H9 (cell line): ENCODE measurements at regions not wholly inside any gene's neighbourhood (a gene's known extent, or its start where the extent isn't known, plus 50 kb on each side); places are given as distances from the start of the nearest gene placed in this dataset.

Experiments
- DNase-seq: peaks from one replicate; pipeline ENCODE4 v3.0.0-alpha.2; 2017
- H2AFZ ChIP-seq: one replicate; pipeline ENCODE4 v1.6.1; 2013; ENCODE audit warnings: mild to moderate bottlenecking, low read length, control low read depth, moderate library complexity
- H2AK5ac ChIP-seq: 2 replicates; pipeline ENCODE4 v1.6.1; 2013; ENCODE audit warnings: low read length, control low read depth, mixed read lengths; ENCODE audit not compliant: insufficient read length
- H2BK120ac ChIP-seq: one replicate; pipeline ENCODE4 v1.6.1; 2013; ENCODE audit warnings: low read depth, mild to moderate bottlenecking, low read length, control low read depth, inconsistent platforms; ENCODE audit not compliant: poor library complexity, severe bottlenecking
- H2BK12ac ChIP-seq: 2 replicates; pipeline ENCODE4 v1.6.1; 2013; ENCODE audit warnings: low read length, control low read depth, mixed read lengths, low read depth; ENCODE audit not compliant: insufficient read length
- H2BK15ac ChIP-seq: 2 replicates; pipeline ENCODE4 v1.6.1; 2013; ENCODE audit warnings: low read depth, low read length, control low read depth
- H2BK20ac ChIP-seq: one replicate; pipeline ENCODE4 v1.6.1; 2013; ENCODE audit warnings: low read depth, mild to moderate bottlenecking, low read length, control low read depth, inconsistent platforms; ENCODE audit not compliant: poor library complexity, severe bottlenecking
- H2BK5ac ChIP-seq: 2 replicates; pipeline ENCODE4 v1.6.1; 2013; ENCODE audit warnings: low read length, control low read depth, mixed read lengths; ENCODE audit not compliant: insufficient read length
- H3K14ac ChIP-seq: 2 replicates; pipeline ENCODE4 v1.6.1; 2013; ENCODE audit warnings: low read length, control low read depth; ENCODE audit not compliant: insufficient read depth
- H3K18ac ChIP-seq: 2 replicates; pipeline ENCODE4 v1.6.1; 2013; ENCODE audit warnings: low read depth, mild to moderate bottlenecking, mixed read lengths, low read length, control low read depth; ENCODE audit not compliant: insufficient read length
- H3K23ac ChIP-seq: 2 replicates; pipeline ENCODE4 v1.6.1; 2013; ENCODE audit warnings: low read length, control low read depth, mixed read lengths, low read depth; ENCODE audit not compliant: insufficient read length
- H3K23me2 ChIP-seq: 2 replicates; pipeline ENCODE4 v1.6.1; 2013; ENCODE audit warnings: low read depth, mild to moderate bottlenecking, mixed read lengths, low read length, control low read depth; ENCODE audit not compliant: insufficient read length, poor library complexity, severe bottlenecking
- H3K27ac ChIP-seq: 2 replicates; pipeline ENCODE4 v1.5.1; 2013; ENCODE audit warnings: low read length, control low read depth, mixed read lengths, low read depth; ENCODE audit not compliant: insufficient read length
- H3K27me3 ChIP-seq: 2 replicates; pipeline ENCODE4 v1.6.1; 2013; ENCODE audit warnings: low read length, control low read depth, inconsistent platforms; ENCODE audit not compliant: insufficient read depth
- H3K4ac ChIP-seq: 2 replicates; pipeline ENCODE4 v1.6.1; 2013; ENCODE audit warnings: low read depth, mild to moderate bottlenecking, control low read depth, inconsistent platforms, low read length, moderate library complexity
- H3K4me1 ChIP-seq: 2 replicates; pipeline ENCODE4 v1.6.1; 2013; ENCODE audit warnings: low read length, control low read depth, inconsistent platforms; ENCODE audit not compliant: insufficient read depth
- H3K4me2 ChIP-seq: 2 replicates; pipeline ENCODE4 v1.6.1; 2013; ENCODE audit warnings: low read length, control low read depth, mixed read lengths; ENCODE audit not compliant: insufficient read length, insufficient read depth
- H3K56ac ChIP-seq: 2 replicates; pipeline ENCODE4 v1.6.1; 2013; ENCODE audit warnings: low read depth, mild to moderate bottlenecking, mixed read lengths, low read length, control low read depth; ENCODE audit not compliant: insufficient read length
- H3K79me1 ChIP-seq: 2 replicates; pipeline ENCODE4 v1.6.1; 2013; ENCODE audit warnings: low read depth, mild to moderate bottlenecking, moderate library complexity, low read length, control low read depth, inconsistent platforms; ENCODE audit not compliant: insufficient read depth, poor library complexity, severe bottlenecking
- H3K79me2 ChIP-seq: 2 replicates; pipeline ENCODE4 v1.6.1; 2013; ENCODE audit warnings: low read length, control low read depth, inconsistent platforms; ENCODE audit not compliant: insufficient read depth
- H3K9ac ChIP-seq: 2 replicates; pipeline ENCODE4 v1.6.1; 2013; ENCODE audit warnings: low read length, control low read depth, mixed read lengths; ENCODE audit not compliant: insufficient read length; ENCODE audit errors: extremely low read depth
- H3K9me3 ChIP-seq: one replicate; pipeline ENCODE4 v1.6.1; 2013; ENCODE audit warnings: low read depth, low read length, inconsistent platforms; ENCODE audit not compliant: control insufficient read depth
- H3T11ph ChIP-seq: one replicate; pipeline ENCODE4 v1.6.1; 2013; ENCODE audit warnings: mild to moderate bottlenecking, low read length, control low read depth, inconsistent platforms
- H4K20me1 ChIP-seq: one replicate; pipeline ENCODE4 v1.6.1; 2013; ENCODE audit not compliant: control insufficient read depth, insufficient read length, insufficient read depth
- H4K5ac ChIP-seq: 2 replicates; pipeline ENCODE4 v1.6.1; 2013; ENCODE audit warnings: low read depth, mild to moderate bottlenecking, mixed read lengths, low read length, control low read depth; ENCODE audit not compliant: insufficient read length
- H4K8ac ChIP-seq: replicated peaks from 2 replicates; pipeline ENCODE4 v1.6.1; 2013; ENCODE audit warnings: low read length, control low read depth, mixed read lengths, low read depth; ENCODE audit not compliant: insufficient read length
- H4K91ac ChIP-seq: 2 replicates; pipeline ENCODE4 v1.6.1; 2013; ENCODE audit warnings: low read depth, mild to moderate bottlenecking, moderate library complexity, mixed read lengths, low read length, control low read depth; ENCODE audit not compliant: insufficient read length
- H3K27ac Mint-ChIP-seq, 3 experiments: 2 replicates in 2 of 3; 3 replicates in 1 of 3; pipeline ENCODE4 v1.8.0; 2020 to 2021; ENCODE audit warnings: mixed read lengths in 3 of 3, mild to moderate bottlenecking in 1 of 3, moderate library complexity in 1 of 3
- H3K27me3 Mint-ChIP-seq: 2 replicates; pipeline ENCODE4 v1.8.0; 2021; ENCODE audit warnings: low read depth, mild to moderate bottlenecking, moderate library complexity, mixed read lengths
- H3K36me3 Mint-ChIP-seq, 3 experiments: 2 replicates in 2 of 3; 3 replicates in 1 of 3; pipeline ENCODE4 v1.8.0; 2020 to 2021; ENCODE audit warnings: low read depth in 3 of 3, mixed read lengths in 3 of 3; ENCODE audit not compliant: insufficient read depth in 1 of 3
- H3K4me1 Mint-ChIP-seq, 2 experiments: 2 replicates each; pipeline ENCODE4 v1.8.0; 2020; ENCODE audit warnings: mixed read lengths in 2 of 2
- H3K4me3 Mint-ChIP-seq, 2 experiments: 2 replicates in 1 of 2; 3 replicates in 1 of 2; pipeline ENCODE4 v1.8.0; 2020 to 2021; ENCODE audit warnings: mild to moderate bottlenecking in 2 of 2, mixed read lengths in 2 of 2, moderate library complexity in 1 of 2
- H3K9me3 Mint-ChIP-seq, 2 experiments: 2 replicates in 1 of 2; 3 replicates in 1 of 2; pipeline ENCODE4 v1.8.0; 2020; ENCODE audit warnings: mild to moderate bottlenecking in 2 of 2, mixed read lengths in 2 of 2, moderate library complexity in 1 of 2
- WGBS: extraction: QIAGEN DNeasy Blood & Tissue Kit; methylation state at CpG from one replicate; pipeline ENCODE4 v1.1.7; 2013; ENCODE audit warnings: missing lambda C conversion rate, low lambda C conversion rate, mixed read lengths; ENCODE audit not compliant: insufficient read length; ENCODE audit errors: extremely low coverage; 5-methylcytosine and 5-hydroxymethylcytosine counted together
- TF ChIP-seq, protein P1 (sequence below): fragments of 200-600 bp; sonication (generic); conservative IDR thresholded peaks from 3 replicates; pipeline ENCODE4 v1.8.0; 2021; ENCODE audit warnings: antibody characterized with exemption, mild to moderate bottlenecking

DNA sequence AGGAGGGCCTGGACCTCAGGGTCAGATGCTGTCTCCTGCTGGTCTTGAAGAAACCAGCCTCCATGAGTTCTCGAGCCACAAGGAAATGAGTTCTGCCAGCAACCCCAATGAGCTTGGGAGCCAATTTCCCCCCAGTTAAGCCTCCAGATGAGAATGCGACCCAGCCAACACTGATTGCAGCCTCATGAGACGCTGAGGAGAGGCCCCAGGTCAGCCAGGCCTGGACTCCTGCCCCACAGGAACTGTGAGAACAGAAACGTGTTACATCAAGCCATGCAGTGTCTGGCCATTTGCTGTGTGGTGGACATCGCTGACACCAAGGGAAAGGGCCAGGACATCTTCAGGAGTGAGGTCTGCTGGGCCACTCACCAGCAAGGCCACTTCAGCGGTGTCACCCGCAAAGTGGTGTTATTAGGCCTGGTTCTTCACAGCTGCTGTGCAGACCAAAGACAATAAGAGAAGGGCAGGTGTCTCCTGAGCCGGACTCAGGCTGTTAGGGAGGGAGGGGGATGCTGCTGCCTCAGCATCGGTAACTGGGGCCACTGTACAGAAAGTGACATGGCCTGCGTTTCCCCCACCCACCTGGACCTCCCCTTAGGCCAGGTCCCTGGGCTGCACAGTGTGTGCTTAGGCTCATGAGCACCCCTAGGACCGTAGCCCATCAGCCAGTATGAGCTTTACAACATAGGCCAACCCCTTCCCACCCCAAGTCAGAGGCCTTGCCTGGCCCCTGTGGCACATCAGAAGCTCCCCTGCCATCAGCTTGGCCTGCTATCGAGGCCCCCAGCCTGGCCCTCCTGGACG lies 272.4 kb upstream of the RTL1 start:
- H3K56ac ChIP-seq = no peak overlapping the region
- H2BK15ac ChIP-seq = no peak overlapping the region
- no peaks in the 10 kb centered on the region for H3K79me2 ChIP-seq
- H3K18ac ChIP-seq = no peak overlapping the region
- Mint-ChIP-seq H3K9me3 (peaks cover 17 to 18% of the 10 kb centered on the region in 2 experiments), H3K27me3 (no peaks in the 10 kb centered on the region; the same call in none of the 2 replicates), H3K4me1 (no peaks in the 10 kb centered on the region), H3K36me3 (peaks cover 0 to 15% (median 1%) of the 10 kb centered on the region in 3 experiments; a peak in 4 of 7 replicates), H3K27ac (no peak overlapping the region; a peak in 1 of 7 replicates), H3K4me3 (no peak overlapping the region)
- H3K27me3 ChIP-seq = no peaks in the 10 kb centered on the region
- TF ChIP-seq, protein P1, sequence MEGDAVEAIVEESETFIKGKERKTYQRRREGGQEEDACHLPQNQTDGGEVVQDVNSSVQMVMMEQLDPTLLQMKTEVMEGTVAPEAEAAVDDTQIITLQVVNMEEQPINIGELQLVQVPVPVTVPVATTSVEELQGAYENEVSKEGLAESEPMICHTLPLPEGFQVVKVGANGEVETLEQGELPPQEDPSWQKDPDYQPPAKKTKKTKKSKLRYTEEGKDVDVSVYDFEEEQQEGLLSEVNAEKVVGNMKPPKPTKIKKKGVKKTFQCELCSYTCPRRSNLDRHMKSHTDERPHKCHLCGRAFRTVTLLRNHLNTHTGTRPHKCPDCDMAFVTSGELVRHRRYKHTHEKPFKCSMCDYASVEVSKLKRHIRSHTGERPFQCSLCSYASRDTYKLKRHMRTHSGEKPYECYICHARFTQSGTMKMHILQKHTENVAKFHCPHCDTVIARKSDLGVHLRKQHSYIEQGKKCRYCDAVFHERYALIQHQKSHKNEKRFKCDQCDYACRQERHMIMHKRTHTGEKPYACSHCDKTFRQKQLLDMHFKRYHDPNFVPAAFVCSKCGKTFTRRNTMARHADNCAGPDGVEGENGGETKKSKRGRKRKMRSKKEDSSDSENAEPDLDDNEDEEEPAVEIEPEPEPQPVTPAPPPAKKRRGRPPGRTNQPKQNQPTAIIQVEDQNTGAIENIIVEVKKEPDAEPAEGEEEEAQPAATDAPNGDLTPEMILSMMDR = no peak
- H2BK5ac ChIP-seq = no peak overlapping the region
- no peak overlapping the region for H4K5ac ChIP-seq
- no peak overlapping the region for H3K14ac ChIP-seq
- no peak overlapping the region for H2AFZ ChIP-seq
- no peak overlapping the region for H3K9ac ChIP-seq
- peak overlapping the region; percentile 32 for H4K8ac ChIP-seq
- no peak overlapping the region for H3K4ac ChIP-seq
- peak; percentile 14 for DNase-seq
- no peak overlapping the region for H2BK12ac ChIP-seq
- H2AK5ac ChIP-seq = no peak overlapping the region
- no peak overlapping the region for H2BK20ac ChIP-seq
- no peaks in the 10 kb centered on the region for H3K79me1 ChIP-seq
- no peak overlapping the region for H4K91ac ChIP-seq
- no peak overlapping the region for H3K27ac ChIP-seq
- H2BK120ac ChIP-seq = no peak overlapping the region
- no peak overlapping the region for H3T11ph ChIP-seq
- no peaks in the 10 kb centered on the region for H3K4me1 ChIP-seq
- no peaks in the 10 kb centered on the region for H4K20me1 ChIP-seq
- no peaks in the 10 kb centered on the region for H3K23me2 ChIP-seq
- no peak overlapping the region for H3K23ac ChIP-seq
- H3K9me3 ChIP-seq = no peaks in the 10 kb centered on the region
- no CpG with 5 or more reads among the region's 13 CpGs for WGBS
- no peak overlapping the region for H3K4me2 ChIP-seq
